LoVo (cell line): ENCODE measurements at regions not wholly inside any gene's neighbourhood (a gene's known extent, or its start where the extent isn't known, plus 50 kb on each side); places are given as distances from the start of the nearest gene placed in this dataset.

Source experiments
- DNase-seq: peaks from one replicate; pipeline ENCODE4 v3.0.0-alpha.2; 2016; ENCODE audit warnings: low spot score

- no peak for DNase-seq
Measured at GRCh38 chr10:128281861-128282260, 155.6 kb upstream of the MKI67 start.

- DNase-seq: no peak
Measured at GRCh38 chr10:128286141-128286761, 160.0 kb upstream of the MKI67 start.

- DNase-seq: no peak
Measured at GRCh38 chr10:128286762-128287500, 160.7 kb upstream of the MKI67 start.

GRCh38 chr10:128287921-128288320 lies 161.7 kb upstream of the MKI67 start:
- DNase-seq: no peak

- no peak for DNase-seq
Measured at GRCh38 chr10:128289621-128290020, 163.4 kb upstream of the MKI67 start.

GRCh38 chr10:128295003-128295402 lies 168.8 kb upstream of the MKI67 start:
- no peak for DNase-seq

- no peak for DNase-seq
Measured at GRCh38 chr10:128296253-128297007, 170.2 kb upstream of the MKI67 start.

GRCh38 chr10:128297709-128298378 lies 171.6 kb upstream of the MKI67 start:
- DNase-seq: no peak

- DNase-seq: no peak
Measured at GRCh38 chr10:128298587-128298986, 172.4 kb upstream of the MKI67 start.

- DNase-seq: no peak
Measured at GRCh38 chr10:128300290-128300824, 174.1 kb upstream of the MKI67 start.

GRCh38 chr10:128301051-128301450 lies 174.8 kb upstream of the MKI67 start:
- DNase-seq: no peak

GRCh38 chr10:128302808-128303207 lies 176.6 kb upstream of the MKI67 start:
- no peak for DNase-seq

GRCh38 chr10:128304271-128304670 lies 178.0 kb upstream of the MKI67 start:
- no peak for DNase-seq

- no peak for DNase-seq
Measured at GRCh38 chr10:128305601-128306345, 179.6 kb upstream of the MKI67 start.

- no peak for DNase-seq
Measured at GRCh38 chr10:128306535-128306934, 180.3 kb upstream of the MKI67 start.

GRCh38 chr10:128306966-128307365 lies 180.7 kb upstream of the MKI67 start:
- DNase-seq: no peak

GRCh38 chr10:128307820-128308219 lies 181.6 kb upstream of the MKI67 start:
- no peak for DNase-seq

- no peak for DNase-seq
Measured at GRCh38 chr10:128310971-128311658, 184.9 kb upstream of the MKI67 start.

GRCh38 chr10:128312250-128312649 lies 186.0 kb upstream of the MKI67 start:
- no peak for DNase-seq

- DNase-seq: no peak
Measured at GRCh38 chr10:128314686-128315085, 188.5 kb upstream of the MKI67 start.
